SK-N-SH (cell line): ENCODE measurements at regions not wholly inside any gene's neighbourhood (a gene's known extent, or its start where the extent isn't known, plus 50 kb on each side); places are given as distances from the start of the nearest gene placed in this dataset.

Experiments used
- CTCF ChIA-PET: fragments of 300-600, 350-600 bp; formaldehyde crosslinking; extraction: SDS; loops from one replicate; lab custom pipeline; 2021; lab: Yijun Ruan, JAX
- POLR2A ChIA-PET: fragments of 350-600 bp; sonication (Branson Sonifier 250); formaldehyde crosslinking; extraction: SDS; loops from one replicate; lab custom pipeline; 2020; ENCODE audit warnings: antibody characterized with exemption, inconsistent platforms; lab: Yijun Ruan, JAX
- DNase-seq: peaks from one replicate; pipeline ENCODE4 v3.0.0; 2012
- H2AFZ ChIP-seq: fragments of 200-600 bp; sonication (generic); 2 replicates; pipeline ENCODE4 v1.8.1; 2016; ENCODE audit warnings: antibody characterized with exemption, mild to moderate bottlenecking, low read depth
- H3F3A ChIP-seq: fragments of 200-600 bp; sonication (generic); replicated peaks from 2 replicates; pipeline ENCODE3; 2016; ENCODE audit warnings: antibody characterized with exemption, mild to moderate bottlenecking; ENCODE audit not compliant: insufficient read depth
- H3K27ac ChIP-seq, 2 experiments: fragments of 200-500 bp in 1 of 2; fragments of 200-600 bp in 1 of 2; sonication (Bioruptor generic) in 1 of 2; sonication (generic), shearing (Covaris generic) in 1 of 2; 2 replicates each; pipeline versions ENCODE4 v1.5.1 to v1.6.1; 2014 to 2016; ENCODE audit warnings: low read depth in 2 of 2, inconsistent platforms in 1 of 2, low read length in 1 of 2, mild to moderate bottlenecking in 1 of 2, mixed read lengths in 1 of 2
- H3K27me3 ChIP-seq: fragments of 200-600 bp; sonication (generic), shearing (Covaris generic); 2 replicates; pipeline ENCODE4 v1.6.1; 2016; ENCODE audit warnings: mixed run types; ENCODE audit not compliant: insufficient read depth
- H3K36me3 ChIP-seq, 2 experiments: fragments of 200-500 bp in 1 of 2; fragments of 200-600 bp in 1 of 2; sonication (Bioruptor generic) in 1 of 2; sonication (generic) in 1 of 2; replicated peaks in 1 of 2; 2 replicates each; pipeline versions ENCODE3 to v1.5.1; 2014 to 2016; ENCODE audit warnings: low read length in 1 of 2, mild to moderate bottlenecking in 1 of 2; ENCODE audit not compliant: insufficient read depth in 2 of 2, control insufficient read depth in 1 of 2
- H3K4me1 ChIP-seq, 2 experiments: fragments of 200-500 bp in 1 of 2; fragments of 200-600 bp in 1 of 2; sonication (Bioruptor generic) in 1 of 2; sonication (generic), shearing (Covaris generic) in 1 of 2; 2 replicates each; pipeline versions ENCODE4 v1.5.1 to v1.6.1; 2014 to 2016; ENCODE audit warnings: low read depth in 1 of 2, low read length in 1 of 2, mixed run types in 1 of 2; ENCODE audit not compliant: insufficient read depth in 2 of 2, control insufficient read depth in 1 of 2
- H3K4me2 ChIP-seq: fragments of 200-600 bp; sonication (generic), shearing (Covaris generic); 2 replicates; pipeline ENCODE4 v1.6.1; 2017; ENCODE audit warnings: mixed run types
- H3K4me3 ChIP-seq, 2 experiments: fragments of 200-500 bp in 1 of 2; fragments of 200-600 bp in 1 of 2; sonication (Bioruptor generic) in 1 of 2; sonication (generic), shearing (Covaris generic) in 1 of 2; 2 replicates each; pipeline versions ENCODE4 v1.5.1 to v1.8.1; 2014 to 2016; ENCODE audit warnings: low read depth in 2 of 2, inconsistent platforms in 1 of 2, low read length in 1 of 2, mild to moderate bottlenecking in 1 of 2, mixed read lengths in 1 of 2, moderate library complexity in 1 of 2
- H3K79me2 ChIP-seq: fragments of 200-600 bp; sonication (generic); 2 replicates; pipeline ENCODE4 v1.8.1; 2017; ENCODE audit warnings: mild to moderate bottlenecking; ENCODE audit not compliant: insufficient read depth
- H3K9ac ChIP-seq: fragments of 200-600 bp; sonication (generic); 2 replicates; pipeline ENCODE4 v1.6.1; 2017; ENCODE audit warnings: mixed run types
- H3K9me2 ChIP-seq: fragments of 200-600 bp; sonication (generic); 2 replicates; pipeline ENCODE4 v1.6.1; 2017; ENCODE audit warnings: mixed run types
- H3K9me3 ChIP-seq: fragments of 200-600 bp; sonication (generic); 2 replicates; pipeline ENCODE4 v1.6.1; 2017; ENCODE audit warnings: mixed run types, mild to moderate bottlenecking, moderate library complexity
- H4K20me1 ChIP-seq: fragments of 200-600 bp; sonication (generic); 2 replicates; pipeline ENCODE4 v1.6.1; 2017; ENCODE audit warnings: mild to moderate bottlenecking, mixed run types; ENCODE audit not compliant: insufficient read depth
- CHD2 ChIP-seq: fragments of 150-350 bp; IDR thresholded peaks from 2 replicates; pipeline ENCODE4 v1.6.1; 2018; ENCODE audit warnings: low read length; ENCODE audit not compliant: partially characterized antibody
- FOXJ3 ChIP-seq: sonication (generic); formaldehyde crosslinking; IDR thresholded peaks from 2 replicates; pipeline ENCODE4 v1.5.1; 2020; ENCODE audit warnings: mild to moderate bottlenecking, missing genetic modification reagents
- GABPA ChIP-seq: IDR thresholded peaks from 2 replicates; pipeline ENCODE4 v1.4.0; 2012; ENCODE audit warnings: low read depth, mild to moderate bottlenecking
- GATA2 ChIP-seq: sonication (generic); formaldehyde crosslinking; IDR thresholded peaks from 2 replicates; pipeline ENCODE4 v1.5.0; 2020; ENCODE audit warnings: mild to moderate bottlenecking, missing genetic modification reagents
- JUND ChIP-seq: IDR thresholded peaks from 2 replicates; pipeline ENCODE4 v1.4.0; 2012
- MXI1 ChIP-seq: IDR thresholded peaks from 2 replicates; pipeline ENCODE4 v1.6.1; 2012; ENCODE audit warnings: mild to moderate bottlenecking, low read depth, low read length, improper control_type of control experiment
- NFIC ChIP-seq: IDR thresholded peaks from 2 replicates; pipeline ENCODE4 v1.4.0; 2012; ENCODE audit warnings: borderline replicate concordance
- NRF1 ChIP-seq: IDR thresholded peaks from 2 replicates; pipeline ENCODE4 v1.6.1; 2012; ENCODE audit warnings: low read depth, mild to moderate bottlenecking, low read length
- POLR2AphosphoS5 ChIP-seq: IDR thresholded peaks from 2 replicates; pipeline ENCODE4 v1.6.1; 2012; ENCODE audit warnings: low read depth, low read length
- RAD21 ChIP-seq: IDR thresholded peaks from 2 replicates; pipeline ENCODE4 v1.6.1; 2012; ENCODE audit warnings: mild to moderate bottlenecking, low read length
- RCOR1 ChIP-seq: fragments of 150-350 bp; IDR thresholded peaks from 2 replicates; pipeline ENCODE4 v1.6.1; 2017; ENCODE audit warnings: antibody characterized with exemption, low read length
- RXRA ChIP-seq: IDR thresholded peaks from 2 replicates; pipeline ENCODE4 v1.4.0; 2012; ENCODE audit warnings: low read depth, mild to moderate bottlenecking, borderline replicate concordance
- SMC3 ChIP-seq: IDR thresholded peaks from 2 replicates; pipeline ENCODE4 v1.6.1; 2012; ENCODE audit warnings: low read depth, low read length, improper control_type of control experiment
- TEAD4 ChIP-seq: IDR thresholded peaks from 2 replicates; pipeline ENCODE4 v1.4.0; 2012; ENCODE audit warnings: mild to moderate bottlenecking, borderline replicate concordance; ENCODE audit not compliant: insufficient read depth
- WGBS: methylation state at CpG from one replicate; pipeline ENCODE4 v1.1.6; 2017; ENCODE audit warnings: low lambda C conversion rate; 5-methylcytosine and 5-hydroxymethylcytosine counted together
- TF ChIP-seq, protein P1 (sequence below): fragments of 150-350 bp; IDR thresholded peaks from 2 replicates; pipeline ENCODE4 v1.6.1; 2017; ENCODE audit warnings: antibody characterized with exemption, low read length, low read depth, borderline replicate concordance
- TF ChIP-seq, protein P2 (sequence below): IDR thresholded peaks from 2 replicates; pipeline ENCODE4 v1.4.0; 2012; ENCODE audit warnings: low read depth, borderline replicate concordance
- TF ChIP-seq, protein P3 (sequence below): IDR thresholded peaks from 2 replicates; pipeline ENCODE4; 2012
- TF ChIP-seq, protein P4 (sequence below): IDR thresholded peaks from 2 replicates; pipeline ENCODE4 v1.6.1; 2012; ENCODE audit warnings: mild to moderate bottlenecking, low read depth, low read length, moderate library complexity
- TF ChIP-seq, protein P5 (sequence below): IDR thresholded peaks from 2 replicates; pipeline ENCODE4 v1.4.0; 2012; ENCODE audit warnings: low read depth, borderline replicate concordance

DNA sequence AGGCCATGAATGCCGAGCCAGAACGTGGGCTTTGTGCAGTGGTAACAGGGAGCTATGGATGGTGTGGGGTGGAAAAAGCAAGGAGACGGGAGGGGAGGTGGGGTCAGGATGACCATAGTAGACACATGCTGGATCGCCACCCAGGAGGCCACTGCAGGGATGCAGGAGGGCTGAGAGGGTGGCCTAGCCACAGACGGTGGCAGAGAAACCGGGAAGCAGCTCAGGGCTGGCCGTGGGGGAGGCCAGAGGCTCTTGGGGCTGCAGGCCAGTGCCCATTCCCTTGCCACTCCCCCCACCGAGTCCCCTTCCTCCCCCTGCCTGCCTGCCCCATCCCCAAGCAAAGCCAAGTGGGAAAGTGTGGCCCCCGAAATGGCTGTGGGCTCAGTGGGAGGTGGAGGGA is 59.1 kb upstream of the TCF20 start:
- H2AFZ ChIP-seq: no peak overlapping the region
- H3K79me2 ChIP-seq: no peaks in the 10 kb centered on the region
- no peaks in the 10 kb centered on the region for H3K9me2 ChIP-seq
- ChIA-PET CTCF (interaction anchor here (0.7 kb wide), 1 partner anchor 15 kb away, joined by 3 read pairs; no protein-coding TSS in a partner anchor), POLR2A (no interaction called here)
- no peaks in the 10 kb centered on the region for H3K36me3 ChIP-seq
- H4K20me1 ChIP-seq: no peaks in the 10 kb centered on the region
- peaks cover 0 to 3% of the 10 kb centered on the region in 2 experiments; a peak in 1 of 4 replicates for H3K4me1 ChIP-seq
- WGBS: 94% methylated on average over 3 of the region's 9 CpGs
- TF ChIP-seq RXRA: no peak
- TF ChIP-seq NRF1: no peak
- no peaks in the 10 kb centered on the region for H3F3A ChIP-seq
- no peak for DNase-seq
- no peaks in the 10 kb centered on the region for H3K9me3 ChIP-seq
- H3K9ac ChIP-seq: no peak overlapping the region
- no peak overlapping the region for H3K27ac ChIP-seq
- no peak overlapping the region for H3K4me3 ChIP-seq
- no peak overlapping the region for H3K4me2 ChIP-seq
- no peaks in the 10 kb centered on the region for H3K27me3 ChIP-seq

DNA sequence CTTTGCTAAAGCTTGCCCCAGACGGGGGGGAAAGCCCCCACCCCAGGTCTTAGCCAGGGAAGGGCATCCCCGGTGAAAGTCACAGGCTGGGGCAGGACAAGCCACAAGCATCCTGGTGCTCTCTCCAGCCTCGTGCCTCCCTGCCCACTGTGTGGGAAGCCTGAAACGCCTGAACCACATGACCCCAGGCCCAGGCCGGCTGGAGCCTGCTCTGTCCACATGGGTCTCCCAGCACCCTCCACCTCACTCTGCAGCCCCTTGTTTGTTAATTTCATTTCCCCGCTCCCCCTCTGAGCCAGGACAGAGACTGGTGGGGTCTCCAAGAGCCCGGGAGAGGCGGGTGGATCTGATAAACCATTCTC is 58.3 kb upstream of the TCF20 start:
- CTCF ChIA-PET: no interaction called here
- H3K4me3 ChIP-seq: no peak overlapping the region

More for the DNA sequence above, 58.3 kb upstream of the TCF20 start:
- H3K27ac ChIP-seq: no peak overlapping the region
- no peaks in the 10 kb centered on the region for H3F3A ChIP-seq
- H3K9ac ChIP-seq: no peak overlapping the region
- H4K20me1 ChIP-seq: no peaks in the 10 kb centered on the region
- POLR2A ChIA-PET: no interaction called here
- no peaks in the 10 kb centered on the region for H3K9me3 ChIP-seq
- no peaks in the 10 kb centered on the region for H3K36me3 ChIP-seq
- TF ChIP-seq NRF1 (no peak), JUND (no peak), TEAD4 (no peak), NFIC (no peak), RAD21 (no peak), GABPA (no peak), GATA2 (CRISPR knock-in tag) (no peak), MXI1 (no peak), CHD2 (no peak), SMC3 (no peak), POLR2AphosphoS5 (no peak), RCOR1 (no peak), FOXJ3 (no peak)
- TF ChIP-seq, protein P1, sequence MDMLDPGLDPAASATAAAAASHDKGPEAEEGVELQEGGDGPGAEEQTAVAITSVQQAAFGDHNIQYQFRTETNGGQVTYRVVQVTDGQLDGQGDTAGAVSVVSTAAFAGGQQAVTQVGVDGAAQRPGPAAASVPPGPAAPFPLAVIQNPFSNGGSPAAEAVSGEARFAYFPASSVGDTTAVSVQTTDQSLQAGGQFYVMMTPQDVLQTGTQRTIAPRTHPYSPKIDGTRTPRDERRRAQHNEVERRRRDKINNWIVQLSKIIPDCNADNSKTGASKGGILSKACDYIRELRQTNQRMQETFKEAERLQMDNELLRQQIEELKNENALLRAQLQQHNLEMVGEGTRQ: no peak
- TF ChIP-seq, protein P2, sequence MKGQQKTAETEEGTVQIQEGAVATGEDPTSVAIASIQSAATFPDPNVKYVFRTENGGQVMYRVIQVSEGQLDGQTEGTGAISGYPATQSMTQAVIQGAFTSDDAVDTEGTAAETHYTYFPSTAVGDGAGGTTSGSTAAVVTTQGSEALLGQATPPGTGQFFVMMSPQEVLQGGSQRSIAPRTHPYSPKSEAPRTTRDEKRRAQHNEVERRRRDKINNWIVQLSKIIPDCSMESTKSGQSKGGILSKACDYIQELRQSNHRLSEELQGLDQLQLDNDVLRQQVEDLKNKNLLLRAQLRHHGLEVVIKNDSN: no peak
- TF ChIP-seq, protein P3, sequence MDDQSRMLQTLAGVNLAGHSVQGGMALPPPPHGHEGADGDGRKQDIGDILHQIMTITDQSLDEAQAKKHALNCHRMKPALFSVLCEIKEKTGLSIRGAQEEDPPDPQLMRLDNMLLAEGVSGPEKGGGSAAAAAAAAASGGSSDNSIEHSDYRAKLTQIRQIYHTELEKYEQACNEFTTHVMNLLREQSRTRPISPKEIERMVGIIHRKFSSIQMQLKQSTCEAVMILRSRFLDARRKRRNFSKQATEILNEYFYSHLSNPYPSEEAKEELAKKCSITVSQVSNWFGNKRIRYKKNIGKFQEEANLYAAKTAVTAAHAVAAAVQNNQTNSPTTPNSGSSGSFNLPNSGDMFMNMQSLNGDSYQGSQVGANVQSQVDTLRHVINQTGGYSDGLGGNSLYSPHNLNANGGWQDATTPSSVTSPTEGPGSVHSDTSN: no peak
- TF ChIP-seq, protein P4, sequence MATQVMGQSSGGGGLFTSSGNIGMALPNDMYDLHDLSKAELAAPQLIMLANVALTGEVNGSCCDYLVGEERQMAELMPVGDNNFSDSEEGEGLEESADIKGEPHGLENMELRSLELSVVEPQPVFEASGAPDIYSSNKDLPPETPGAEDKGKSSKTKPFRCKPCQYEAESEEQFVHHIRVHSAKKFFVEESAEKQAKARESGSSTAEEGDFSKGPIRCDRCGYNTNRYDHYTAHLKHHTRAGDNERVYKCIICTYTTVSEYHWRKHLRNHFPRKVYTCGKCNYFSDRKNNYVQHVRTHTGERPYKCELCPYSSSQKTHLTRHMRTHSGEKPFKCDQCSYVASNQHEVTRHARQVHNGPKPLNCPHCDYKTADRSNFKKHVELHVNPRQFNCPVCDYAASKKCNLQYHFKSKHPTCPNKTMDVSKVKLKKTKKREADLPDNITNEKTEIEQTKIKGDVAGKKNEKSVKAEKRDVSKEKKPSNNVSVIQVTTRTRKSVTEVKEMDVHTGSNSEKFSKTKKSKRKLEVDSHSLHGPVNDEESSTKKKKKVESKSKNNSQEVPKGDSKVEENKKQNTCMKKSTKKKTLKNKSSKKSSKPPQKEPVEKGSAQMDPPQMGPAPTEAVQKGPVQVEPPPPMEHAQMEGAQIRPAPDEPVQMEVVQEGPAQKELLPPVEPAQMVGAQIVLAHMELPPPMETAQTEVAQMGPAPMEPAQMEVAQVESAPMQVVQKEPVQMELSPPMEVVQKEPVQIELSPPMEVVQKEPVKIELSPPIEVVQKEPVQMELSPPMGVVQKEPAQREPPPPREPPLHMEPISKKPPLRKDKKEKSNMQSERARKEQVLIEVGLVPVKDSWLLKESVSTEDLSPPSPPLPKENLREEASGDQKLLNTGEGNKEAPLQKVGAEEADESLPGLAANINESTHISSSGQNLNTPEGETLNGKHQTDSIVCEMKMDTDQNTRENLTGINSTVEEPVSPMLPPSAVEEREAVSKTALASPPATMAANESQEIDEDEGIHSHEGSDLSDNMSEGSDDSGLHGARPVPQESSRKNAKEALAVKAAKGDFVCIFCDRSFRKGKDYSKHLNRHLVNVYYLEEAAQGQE: no peak
- TF ChIP-seq, protein P5, sequence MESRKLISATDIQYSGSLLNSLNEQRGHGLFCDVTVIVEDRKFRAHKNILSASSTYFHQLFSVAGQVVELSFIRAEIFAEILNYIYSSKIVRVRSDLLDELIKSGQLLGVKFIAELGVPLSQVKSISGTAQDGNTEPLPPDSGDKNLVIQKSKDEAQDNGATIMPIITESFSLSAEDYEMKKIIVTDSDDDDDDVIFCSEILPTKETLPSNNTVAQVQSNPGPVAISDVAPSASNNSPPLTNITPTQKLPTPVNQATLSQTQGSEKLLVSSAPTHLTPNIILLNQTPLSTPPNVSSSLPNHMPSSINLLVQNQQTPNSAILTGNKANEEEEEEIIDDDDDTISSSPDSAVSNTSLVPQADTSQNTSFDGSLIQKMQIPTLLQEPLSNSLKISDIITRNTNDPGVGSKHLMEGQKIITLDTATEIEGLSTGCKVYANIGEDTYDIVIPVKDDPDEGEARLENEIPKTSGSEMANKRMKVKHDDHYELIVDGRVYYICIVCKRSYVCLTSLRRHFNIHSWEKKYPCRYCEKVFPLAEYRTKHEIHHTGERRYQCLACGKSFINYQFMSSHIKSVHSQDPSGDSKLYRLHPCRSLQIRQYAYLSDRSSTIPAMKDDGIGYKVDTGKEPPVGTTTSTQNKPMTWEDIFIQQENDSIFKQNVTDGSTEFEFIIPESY: no peak
- no peaks in the 10 kb centered on the region for H3K9me2 ChIP-seq
- peaks cover 0 to 3% of the 10 kb centered on the region in 2 experiments; a peak in 1 of 4 replicates for H3K4me1 ChIP-seq
- WGBS: 77% methylated on average over 6 of the region's 8 CpGs
- no peak overlapping the region for H2AFZ ChIP-seq
- DNase-seq: no peak
- no peaks in the 10 kb centered on the region for H3K79me2 ChIP-seq
- H3K27me3 ChIP-seq: no peaks in the 10 kb centered on the region
- H3K4me2 ChIP-seq: no peak overlapping the region
